Ishikawa (cell line): ENCODE measurements at regions not wholly inside any gene's neighbourhood (a gene's known extent, or its start where the extent isn't known, plus 50 kb on each side); places are given as distances from the start of the nearest gene placed in this dataset.

Experiments used
- CEBPB ChIP-seq: IDR thresholded peaks from 2 replicates; pipeline ENCODE4 v1.6.1; 2012
- CREB1 ChIP-seq: IDR thresholded peaks from 2 replicates; pipeline ENCODE4 v1.6.1; 2012; ENCODE audit warnings: low read depth
- TAF1 ChIP-seq: IDR thresholded peaks from 2 replicates; pipeline ENCODE4 v1.6.1; 2012; ENCODE audit warnings: low read depth, mild to moderate bottlenecking
- ZBTB7A ChIP-seq: IDR thresholded peaks from 2 replicates; pipeline ENCODE4 v1.6.1; 2012; ENCODE audit warnings: low read depth
- TF ChIP-seq, protein P1 (sequence below): IDR thresholded peaks from 2 replicates; pipeline ENCODE4 v1.6.1; 2012
- TF ChIP-seq, protein P2 (sequence below): IDR thresholded peaks from 2 replicates; pipeline ENCODE4 v1.6.1; 2012; ENCODE audit warnings: low read depth, mild to moderate bottlenecking

DNA sequence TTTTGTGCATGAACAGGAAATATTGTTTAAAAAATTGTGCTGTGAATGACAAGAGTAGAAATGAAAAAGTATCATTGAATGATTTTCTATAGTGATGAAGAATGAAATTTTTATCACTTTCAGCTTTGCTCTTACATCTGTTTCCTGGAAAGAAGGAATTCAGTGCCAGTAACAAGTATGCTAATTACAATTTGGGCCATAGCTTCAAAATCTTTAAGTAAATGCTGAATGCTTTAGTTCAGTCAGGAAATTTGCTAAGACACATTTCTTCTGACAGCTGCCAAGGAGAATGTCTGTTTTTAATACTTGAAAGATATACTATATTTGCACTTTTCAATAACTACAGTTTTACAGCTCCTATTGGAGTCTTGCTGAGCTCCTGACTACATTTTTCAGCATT lies 203.7 kb upstream of the RSPO3 start:
- no peak for TF ChIP-seq TAF1
- no peak for TF ChIP-seq CREB1
- no peak for TF ChIP-seq CEBPB
- TF ChIP-seq, protein P1, sequence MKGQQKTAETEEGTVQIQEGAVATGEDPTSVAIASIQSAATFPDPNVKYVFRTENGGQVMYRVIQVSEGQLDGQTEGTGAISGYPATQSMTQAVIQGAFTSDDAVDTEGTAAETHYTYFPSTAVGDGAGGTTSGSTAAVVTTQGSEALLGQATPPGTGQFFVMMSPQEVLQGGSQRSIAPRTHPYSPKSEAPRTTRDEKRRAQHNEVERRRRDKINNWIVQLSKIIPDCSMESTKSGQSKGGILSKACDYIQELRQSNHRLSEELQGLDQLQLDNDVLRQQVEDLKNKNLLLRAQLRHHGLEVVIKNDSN = no peak
- TF ChIP-seq, protein P2, sequence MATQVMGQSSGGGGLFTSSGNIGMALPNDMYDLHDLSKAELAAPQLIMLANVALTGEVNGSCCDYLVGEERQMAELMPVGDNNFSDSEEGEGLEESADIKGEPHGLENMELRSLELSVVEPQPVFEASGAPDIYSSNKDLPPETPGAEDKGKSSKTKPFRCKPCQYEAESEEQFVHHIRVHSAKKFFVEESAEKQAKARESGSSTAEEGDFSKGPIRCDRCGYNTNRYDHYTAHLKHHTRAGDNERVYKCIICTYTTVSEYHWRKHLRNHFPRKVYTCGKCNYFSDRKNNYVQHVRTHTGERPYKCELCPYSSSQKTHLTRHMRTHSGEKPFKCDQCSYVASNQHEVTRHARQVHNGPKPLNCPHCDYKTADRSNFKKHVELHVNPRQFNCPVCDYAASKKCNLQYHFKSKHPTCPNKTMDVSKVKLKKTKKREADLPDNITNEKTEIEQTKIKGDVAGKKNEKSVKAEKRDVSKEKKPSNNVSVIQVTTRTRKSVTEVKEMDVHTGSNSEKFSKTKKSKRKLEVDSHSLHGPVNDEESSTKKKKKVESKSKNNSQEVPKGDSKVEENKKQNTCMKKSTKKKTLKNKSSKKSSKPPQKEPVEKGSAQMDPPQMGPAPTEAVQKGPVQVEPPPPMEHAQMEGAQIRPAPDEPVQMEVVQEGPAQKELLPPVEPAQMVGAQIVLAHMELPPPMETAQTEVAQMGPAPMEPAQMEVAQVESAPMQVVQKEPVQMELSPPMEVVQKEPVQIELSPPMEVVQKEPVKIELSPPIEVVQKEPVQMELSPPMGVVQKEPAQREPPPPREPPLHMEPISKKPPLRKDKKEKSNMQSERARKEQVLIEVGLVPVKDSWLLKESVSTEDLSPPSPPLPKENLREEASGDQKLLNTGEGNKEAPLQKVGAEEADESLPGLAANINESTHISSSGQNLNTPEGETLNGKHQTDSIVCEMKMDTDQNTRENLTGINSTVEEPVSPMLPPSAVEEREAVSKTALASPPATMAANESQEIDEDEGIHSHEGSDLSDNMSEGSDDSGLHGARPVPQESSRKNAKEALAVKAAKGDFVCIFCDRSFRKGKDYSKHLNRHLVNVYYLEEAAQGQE = no peak
- TF ChIP-seq ZBTB7A = no peak
